ELR (cell line): ENCODE measurements at regions not wholly inside any gene's neighbourhood (a gene's known extent, or its start where the extent isn't known, plus 50 kb on each side); places are given as distances from the start of the nearest gene placed in this dataset.

Source experiments
- DNase-seq: peaks from one replicate; pipeline ENCODE4 v3.0.0-alpha.2; 2015; ENCODE audit warnings: low read depth

DNA sequence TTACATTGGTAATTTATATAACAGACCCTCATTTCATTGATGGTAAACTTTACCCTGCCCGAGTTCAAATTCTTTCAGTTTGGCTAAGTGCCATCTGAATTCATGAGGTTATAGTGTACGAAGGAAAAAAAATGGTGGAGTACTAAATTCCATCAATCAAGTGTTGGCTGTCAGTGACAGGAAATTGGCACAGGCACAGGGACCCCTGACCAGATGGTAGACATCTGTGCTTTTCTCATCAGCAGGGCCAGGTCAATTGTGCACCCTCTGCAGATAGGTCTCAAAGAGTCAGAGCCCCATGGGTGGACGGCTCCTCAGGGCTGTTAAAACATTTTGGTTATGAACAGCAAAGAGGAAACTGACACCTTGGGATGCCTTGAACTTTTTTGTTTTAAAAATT lies 439.2 kb downstream of the SETBP1 start:
- no peak for DNase-seq

DNA sequence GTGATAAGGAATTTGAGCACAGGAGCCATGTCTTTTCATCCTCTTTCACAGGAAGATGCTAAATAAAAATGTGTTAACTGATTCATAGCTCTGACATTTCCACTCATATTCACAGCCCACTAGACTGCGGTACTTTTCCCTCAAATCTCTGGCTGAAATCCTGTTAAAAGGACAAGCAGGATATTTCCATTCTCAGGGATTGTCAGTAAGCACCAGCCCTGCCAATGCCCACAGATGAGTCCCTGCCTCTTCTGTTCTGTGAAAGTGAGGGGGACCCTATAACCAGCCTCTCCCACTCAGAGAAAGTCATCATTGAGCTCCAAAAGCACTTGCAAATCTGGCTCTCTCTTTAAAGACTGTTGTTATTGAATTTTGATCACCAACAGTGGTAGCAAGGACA lies 440.5 kb downstream of the SETBP1 start:
- no peak for DNase-seq

DNA sequence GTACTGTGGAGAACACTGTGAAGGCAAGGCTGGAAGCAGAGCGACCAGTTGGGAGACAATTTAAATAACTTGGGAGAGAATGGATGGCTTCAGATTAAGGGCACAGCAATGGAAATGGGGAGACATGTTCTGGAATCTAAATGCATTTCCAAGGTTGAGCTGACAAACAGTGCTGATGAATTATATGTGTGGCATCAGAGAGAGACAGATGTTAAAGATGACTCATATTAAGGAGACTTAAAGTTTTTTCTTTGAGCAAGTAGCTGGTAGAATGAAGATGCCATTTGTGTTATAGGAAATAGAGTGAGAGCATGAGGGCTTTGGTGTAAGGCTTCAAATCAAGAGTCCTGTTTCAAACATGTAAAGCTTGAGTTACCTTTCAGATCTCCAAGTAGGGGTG lies 441.8 kb downstream of the SETBP1 start:
- DNase-seq = no peak

DNA sequence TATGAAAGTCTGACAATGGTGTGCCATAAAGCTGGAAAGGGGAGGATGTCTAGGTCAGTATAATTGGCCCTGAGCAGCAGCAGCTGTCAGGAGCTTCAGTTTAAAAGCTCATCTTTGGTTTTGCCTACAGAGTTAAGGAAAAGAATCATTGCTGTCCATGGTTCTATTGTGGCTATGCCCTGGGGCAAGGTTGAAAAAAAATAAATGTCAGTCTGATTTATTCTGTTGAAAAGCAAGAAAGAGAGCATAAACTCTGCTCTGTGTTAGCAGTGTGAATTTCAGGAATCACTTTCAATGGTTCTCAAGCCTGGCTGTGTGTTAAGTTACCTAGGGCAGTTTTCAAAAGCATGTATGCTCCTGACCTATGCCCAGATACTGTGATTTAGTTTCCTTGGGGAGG lies 446.7 kb downstream of the SETBP1 start:
- DNase-seq = no peak

DNA sequence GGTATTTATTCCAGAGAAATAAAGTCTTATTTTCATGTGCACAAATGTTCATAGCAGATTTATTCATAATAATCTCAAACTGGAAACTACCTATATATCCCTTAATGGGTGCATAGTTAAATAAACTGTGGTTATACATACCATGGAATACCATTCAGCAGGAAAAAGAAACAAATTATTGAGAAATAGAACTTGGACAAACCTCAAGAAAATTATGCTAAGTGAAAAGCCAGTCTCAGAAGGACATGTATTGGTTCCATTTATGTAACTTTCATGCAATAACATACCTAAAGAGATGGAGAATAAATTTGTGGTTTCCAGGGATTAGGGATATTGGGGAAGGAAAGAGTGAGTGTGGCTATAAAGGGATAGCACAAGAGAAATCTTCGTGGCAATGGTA lies 452.6 kb downstream of the SETBP1 start:
- no peak for DNase-seq

DNA sequence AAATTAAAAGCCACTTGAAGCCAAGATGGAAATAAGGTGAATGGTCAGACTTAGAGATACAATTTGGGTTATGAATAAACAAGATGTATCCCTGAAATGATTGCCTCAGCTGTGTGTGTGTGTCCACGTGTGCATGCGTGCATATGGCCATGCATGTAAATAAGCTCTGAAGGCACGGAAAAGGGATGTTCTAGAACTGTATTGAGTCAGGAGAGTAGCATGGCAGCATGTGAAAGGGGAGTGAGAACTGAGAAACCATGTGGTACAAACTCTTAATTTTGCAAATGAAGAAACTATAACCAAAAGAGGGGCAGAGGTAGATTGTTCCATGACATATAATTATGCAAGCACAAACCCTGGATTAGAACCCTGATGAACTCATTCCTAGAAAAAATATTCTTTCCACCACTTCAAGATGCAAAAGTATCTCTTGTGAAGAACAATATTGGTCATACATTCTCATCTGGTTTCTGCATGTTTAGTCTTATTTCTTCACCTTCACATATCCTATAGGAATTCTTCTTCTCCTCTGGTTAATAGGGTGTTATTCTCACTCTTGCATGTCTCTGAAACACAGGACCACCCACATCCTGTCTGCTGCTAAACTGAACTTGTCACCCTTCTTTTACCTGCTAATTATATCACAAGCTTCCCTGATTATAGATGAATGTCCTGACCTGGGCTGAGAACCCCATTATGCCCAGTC lies 455.8 kb downstream of the SETBP1 start:
- no peak for DNase-seq

DNA sequence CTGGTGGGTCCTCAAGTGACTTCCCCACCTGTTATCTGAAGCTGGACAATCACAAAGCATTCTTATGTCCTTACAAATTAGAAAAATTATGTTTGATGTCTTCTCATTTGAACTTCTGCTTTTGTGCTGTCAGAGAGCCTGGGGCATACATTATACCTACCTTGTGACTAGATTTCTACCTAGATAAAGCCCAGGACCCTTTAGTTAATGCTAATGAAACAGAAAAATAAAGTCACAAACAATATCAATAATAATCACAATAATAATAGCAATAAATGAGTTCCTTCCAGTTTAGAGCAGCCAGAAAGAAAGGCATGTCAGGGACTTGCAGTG lies 456.4 kb downstream of the SETBP1 start:
- DNase-seq = no peak

DNA sequence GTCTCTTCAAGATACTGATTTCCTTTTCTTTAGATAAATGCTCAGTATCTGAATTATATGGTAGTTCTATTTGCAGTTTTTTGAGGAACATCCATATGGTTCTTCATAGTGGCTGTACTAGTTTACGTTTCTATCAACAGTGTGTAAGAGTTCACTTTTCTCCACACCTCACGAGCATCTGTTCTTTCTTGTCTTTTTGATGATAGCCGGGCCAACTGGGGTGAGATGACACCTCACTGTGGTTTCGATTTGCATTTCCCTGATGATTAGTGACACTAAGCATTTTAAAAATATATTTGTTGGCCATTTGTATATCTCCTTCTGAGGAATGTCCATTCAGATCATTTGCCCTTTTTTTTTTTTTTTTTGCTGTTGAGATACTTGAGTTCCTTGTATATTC lies 458.8 kb downstream of the SETBP1 start:
- no peak for DNase-seq

DNA sequence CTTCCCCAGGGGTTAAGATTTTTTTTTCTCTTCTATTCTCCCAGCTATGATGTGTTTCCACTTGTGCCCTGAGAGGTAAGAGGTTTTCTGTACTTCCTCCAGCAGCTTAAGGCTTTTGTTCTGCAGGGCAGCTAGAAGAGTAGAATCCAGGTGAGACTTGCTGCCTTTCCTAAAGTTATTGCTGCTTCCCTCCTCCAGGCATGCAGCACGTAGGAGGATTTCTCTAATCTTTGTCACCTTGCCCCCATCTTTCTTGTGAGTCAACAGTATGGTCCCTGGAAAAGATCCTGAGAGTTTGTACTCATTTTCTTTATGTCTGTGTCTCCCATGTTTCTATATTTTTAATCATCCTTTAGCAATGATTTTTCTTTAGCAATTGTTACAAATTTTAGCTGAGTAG lies 462.2 kb downstream of the SETBP1 start:
- DNase-seq = no peak

DNA sequence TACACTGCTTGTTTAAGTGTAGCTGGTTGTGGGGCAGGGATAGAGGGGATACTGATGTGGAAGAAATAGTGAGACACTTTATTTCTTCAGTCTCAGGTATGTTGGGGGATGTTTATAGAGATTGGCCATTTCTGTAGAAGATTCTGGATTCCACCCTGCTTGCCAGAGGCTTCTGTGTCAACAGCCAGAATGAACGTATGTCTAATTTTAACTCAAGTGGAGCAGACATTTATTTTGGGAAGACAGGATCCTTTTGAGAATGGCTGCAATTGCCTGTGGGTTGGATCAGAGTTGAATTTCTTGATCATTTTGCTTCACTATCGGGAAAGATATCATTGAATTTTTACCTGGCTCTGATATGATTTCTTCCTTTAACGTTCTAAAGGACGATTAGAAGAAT lies 465.6 kb upstream of the SLC14A2 start:
- no peak for DNase-seq

DNA sequence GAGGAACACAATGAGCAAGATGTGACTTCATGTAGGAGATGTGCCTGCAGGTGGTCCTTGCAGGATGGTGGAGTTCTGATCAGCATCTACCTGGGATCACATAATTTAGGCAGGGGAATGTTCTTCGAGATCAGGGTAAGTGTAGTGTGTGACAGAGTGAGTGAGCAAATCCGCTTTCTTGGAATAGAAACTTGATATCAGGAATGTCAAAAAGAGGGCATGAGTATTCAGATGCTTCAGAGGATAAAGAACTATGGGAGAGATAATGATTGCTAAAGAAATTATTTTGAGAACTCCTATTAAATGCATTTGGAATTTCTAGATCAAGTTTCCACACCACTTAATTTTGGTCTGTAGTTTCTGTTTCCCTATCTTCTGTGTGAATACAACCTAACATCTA lies 463.6 kb upstream of the SLC14A2 start:
- no peak for DNase-seq

DNA sequence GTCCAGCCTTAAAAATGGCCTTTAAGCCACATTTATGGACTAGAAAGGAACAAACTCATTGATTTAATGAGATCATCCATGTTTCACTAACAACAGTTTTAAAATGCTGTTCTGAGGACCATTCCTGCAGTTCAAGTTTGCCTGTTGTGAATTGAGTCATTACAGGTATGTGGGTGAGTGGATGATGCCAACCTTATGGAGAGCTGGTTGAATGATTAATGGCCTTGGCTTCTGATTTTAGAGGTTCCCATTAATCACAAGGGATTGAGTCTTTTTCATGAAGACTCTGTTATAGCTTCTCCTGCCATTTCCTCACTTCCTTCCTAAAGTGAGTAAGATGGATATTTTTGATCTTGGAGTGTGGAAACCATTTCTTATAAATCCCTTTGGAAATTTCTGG lies 459.8 kb upstream of the SLC14A2 start:
- no peak for DNase-seq

DNA sequence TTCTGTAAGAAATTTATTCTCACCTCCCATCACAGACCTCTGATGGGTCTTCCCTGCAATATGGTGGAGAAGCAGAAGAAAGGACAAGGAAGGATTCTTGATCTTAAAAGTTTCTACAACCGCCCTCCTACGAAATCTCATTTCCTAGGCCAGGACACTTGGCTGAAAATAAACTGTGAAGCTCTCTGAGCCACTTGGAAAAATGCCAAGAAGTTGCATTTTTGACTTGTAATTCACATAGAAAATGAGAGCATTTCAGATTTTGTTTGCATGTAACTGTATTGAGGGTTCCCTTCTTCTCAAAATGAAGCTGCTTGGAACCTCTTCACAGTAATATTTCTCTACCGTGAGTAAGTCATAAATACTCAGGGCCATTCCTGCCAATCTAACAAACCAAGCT lies 458.3 kb upstream of the SLC14A2 start:
- no peak for DNase-seq

DNA sequence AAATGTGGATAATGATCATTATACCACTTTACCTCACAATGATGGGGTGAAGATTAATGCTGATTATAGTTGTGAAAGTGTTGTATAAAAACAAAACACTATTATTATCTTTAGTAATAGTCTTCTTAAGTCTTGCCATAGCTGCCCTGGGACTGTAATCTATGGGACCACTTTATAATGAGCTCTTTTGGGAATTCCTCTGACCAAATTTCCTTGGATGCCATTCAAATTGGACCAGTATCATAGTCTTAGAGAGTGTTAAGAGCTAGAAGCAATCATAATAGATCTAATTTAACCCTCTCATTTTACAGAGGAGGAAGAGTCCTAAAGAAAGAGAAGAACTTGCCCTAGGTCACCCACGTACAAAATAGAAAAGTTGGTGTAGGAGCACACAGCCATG lies 457.7 kb upstream of the SLC14A2 start:
- DNase-seq = no peak

DNA sequence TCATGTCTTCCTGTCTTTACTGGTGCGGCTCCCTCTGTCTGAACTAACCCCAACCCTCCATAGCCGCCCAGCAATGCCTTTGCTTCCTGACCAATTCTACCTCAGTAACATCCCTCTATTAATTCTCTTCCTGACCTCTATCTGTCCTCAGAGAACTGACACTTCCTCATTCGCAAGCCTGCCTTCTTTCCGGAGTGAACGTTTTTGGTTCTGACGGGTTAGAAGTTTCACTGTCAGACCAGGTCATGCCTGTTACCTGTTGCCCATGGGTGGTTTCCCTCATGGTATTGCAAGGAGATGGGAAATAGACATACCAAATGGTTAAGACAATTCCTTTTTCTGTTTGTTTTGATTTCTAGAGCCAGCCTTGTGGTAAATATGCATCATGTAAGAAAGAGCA lies 453.4 kb upstream of the SLC14A2 start:
- no peak for DNase-seq

DNA sequence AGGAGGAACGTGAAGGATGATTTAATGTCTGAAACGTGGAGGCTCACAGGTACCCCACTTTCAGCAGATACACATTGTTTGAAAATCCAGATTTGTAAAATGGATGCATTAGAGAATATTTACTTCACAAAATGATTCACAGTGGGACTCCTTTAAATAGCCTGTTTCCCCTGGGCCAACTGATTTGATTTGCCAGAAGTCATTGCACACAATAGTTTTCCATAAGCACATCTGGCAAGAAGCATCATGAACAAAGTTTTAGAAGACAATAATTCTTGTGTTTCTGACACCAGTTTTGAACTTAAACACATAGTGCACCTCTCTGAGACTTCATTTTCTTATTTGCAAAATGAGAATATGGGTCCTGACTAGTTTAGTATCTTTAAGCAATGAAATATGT lies 451.4 kb upstream of the SLC14A2 start:
- DNase-seq = no peak

DNA sequence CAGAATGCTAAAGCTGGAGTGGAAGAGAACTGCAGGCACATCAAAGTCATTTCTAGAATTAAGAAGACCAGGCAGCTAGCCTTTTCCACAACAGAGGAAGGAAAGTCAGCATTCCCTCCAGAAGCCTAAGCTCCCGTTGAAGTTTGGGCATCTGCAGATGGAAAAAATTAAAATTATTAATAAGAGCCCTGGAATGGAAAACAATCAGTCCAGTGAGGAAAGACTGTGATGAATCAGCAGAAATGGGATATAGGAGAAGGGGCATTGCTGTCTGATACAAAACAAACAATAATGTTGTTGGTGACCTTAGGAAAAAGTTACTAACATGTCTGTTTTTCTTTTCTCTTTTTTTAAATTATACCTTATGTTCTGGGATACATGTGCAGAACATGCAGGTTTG lies 450.7 kb upstream of the SLC14A2 start:
- DNase-seq = no peak

DNA sequence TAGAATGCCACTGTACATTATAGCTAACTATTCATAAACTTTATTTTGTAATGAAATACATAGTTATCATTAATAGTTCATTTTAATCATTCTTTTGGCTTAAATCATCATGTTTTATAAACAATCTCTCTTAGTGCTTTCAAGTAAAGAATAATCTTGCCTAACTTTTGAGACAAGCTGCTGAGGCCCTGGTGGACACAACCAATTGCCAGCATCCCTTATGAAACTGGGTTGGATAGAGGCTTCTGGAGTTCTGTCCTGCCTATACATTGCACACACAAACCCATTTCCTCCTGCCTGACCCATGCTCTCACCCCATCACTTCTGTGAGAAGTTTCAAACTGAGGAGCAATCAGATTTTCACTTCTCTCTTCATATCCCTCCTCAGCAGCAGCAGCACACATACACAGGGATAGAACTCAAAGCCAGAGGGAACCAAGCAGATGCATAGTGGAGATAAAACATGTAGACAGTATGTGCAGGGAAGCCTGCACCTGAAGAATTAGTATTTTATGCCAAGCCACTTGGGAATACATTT lies 450.0 kb upstream of the SLC14A2 start:
- DNase-seq = no peak

DNA sequence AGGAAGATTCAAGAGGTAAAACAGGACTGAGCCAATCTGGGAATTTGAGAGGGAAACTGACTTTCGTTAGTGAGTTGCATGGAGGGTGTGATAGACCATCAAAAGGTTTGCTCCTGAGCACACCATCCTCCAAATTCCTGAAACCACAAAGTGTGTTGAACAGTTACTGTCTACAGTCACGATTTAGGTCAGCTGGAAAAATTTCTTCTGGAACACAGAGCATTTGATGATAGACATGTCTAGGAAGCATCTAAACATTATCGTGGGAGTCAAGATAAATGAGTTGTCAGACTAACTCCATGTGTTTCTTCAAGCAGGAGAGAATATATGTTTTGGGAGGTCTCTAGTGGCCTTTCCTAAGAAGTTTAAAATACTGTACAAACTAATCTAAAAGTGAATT lies 449.4 kb upstream of the SLC14A2 start:
- DNase-seq = no peak

DNA sequence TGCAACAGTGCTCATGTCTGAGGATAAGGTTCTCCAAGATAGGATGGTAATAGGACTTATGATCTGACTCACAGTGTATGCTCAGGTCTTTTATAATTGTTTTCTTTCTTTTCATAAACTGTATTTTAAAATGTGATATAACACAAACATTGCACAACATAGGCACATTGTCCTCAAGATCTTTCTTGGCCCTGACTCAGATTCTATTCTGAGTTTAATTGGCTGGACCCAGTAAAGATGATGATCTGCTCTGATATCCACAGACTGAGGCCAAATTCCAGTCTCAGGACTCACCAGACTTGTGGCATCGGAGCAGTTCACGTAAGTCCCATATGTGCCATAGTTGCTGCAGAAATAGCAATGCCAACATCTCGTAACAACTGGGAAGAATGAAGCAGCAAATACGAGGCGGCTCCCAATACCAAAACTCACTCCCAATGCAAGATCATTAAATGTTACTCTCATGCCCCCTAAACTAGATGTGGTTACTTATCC lies 448.9 kb upstream of the SLC14A2 start:
- DNase-seq = peak; percentile 76

DNA sequence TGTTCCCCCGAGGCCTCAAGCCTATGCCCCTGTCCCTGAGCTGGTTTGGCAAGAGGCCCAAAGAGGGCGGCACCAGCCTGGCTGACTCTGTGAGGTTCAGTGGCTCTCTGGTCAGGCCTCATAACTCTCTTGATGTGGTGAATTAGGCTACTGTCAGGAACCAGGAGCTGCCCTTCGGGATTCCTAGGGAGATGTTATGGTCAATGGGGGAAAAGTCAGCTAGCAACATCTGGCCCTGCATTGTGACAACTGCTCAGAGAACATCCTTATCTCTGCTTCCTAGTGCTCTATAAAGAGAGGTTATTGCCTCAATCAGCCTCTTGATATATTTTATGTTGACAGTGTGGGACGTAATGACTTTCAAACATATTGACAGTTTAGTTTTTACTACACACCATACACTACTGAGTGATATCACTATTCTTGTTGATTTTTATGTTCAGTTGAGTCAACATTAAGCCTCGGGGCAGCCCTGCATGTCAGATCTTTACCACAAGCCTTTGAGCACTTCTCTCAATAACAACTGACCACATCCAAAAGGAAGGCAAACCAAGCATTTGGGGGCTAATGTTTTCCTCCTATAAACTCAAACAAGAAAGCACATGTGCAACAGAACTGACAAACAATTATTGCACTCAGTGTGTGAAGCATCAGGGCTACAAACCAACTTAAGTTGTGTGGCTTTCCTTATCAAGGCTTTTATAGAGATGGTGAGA lies 448.3 kb upstream of the SLC14A2 start:
- peak; percentile 62 for DNase-seq

DNA sequence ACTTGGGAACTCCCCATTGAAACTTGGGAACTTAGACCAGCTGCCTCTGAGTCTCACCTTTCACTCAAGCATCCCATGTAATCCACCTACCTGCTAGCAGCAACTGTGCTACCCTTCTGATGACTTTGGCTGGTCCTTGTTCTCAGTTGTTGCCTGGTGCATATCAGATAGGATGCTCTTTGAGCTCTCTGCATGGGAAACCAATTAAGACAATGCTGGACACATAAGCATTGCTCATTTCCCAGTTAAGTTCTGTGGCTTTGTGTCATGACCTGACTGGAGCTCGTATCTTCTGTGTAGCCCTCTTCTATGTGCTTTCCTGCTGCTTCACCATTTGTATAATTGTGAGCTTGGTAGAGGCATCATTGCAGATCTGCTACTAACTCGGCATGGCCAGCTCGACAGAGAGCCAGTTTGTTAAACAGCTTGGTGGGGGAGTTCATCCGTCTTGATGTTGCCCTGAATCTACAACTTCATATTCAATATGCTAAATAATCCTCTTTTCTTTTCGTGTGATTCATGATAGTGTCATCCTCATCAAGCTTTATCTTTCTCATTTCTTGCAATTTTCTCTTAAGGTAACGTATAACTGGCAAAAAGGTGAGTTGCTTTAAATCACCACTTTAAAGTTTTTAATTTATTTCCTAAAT lies 447.5 kb upstream of the SLC14A2 start:
- DNase-seq = peak; percentile 63
